ENCODE measurements at regions not wholly inside any gene's neighbourhood (a gene's known extent, or its start where the extent isn't known, plus 50 kb on each side); places are given as distances from the start of the nearest gene placed in this dataset.

DNA sequence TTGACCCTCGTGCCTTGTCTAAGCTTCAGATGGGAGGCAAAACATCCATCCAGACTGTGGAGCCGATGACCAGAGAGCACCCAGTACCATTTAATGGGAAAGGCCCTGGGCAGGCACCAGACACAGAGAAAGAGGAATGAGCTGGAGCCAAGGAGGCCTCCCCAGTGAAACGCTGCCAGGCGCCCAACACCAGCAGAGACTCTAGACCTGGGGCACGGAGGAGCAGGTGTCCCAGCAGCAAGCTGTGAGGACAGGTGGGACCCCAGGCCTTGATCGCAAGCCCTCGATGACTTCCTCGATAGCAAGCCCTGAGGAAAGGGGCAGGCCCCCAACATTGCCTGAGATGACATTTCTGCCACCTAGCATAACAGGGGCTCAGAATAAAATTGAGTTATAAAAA is 62.2 kb upstream of the SIAH1 start:
- TF ChIP-seq, protein P1, sequence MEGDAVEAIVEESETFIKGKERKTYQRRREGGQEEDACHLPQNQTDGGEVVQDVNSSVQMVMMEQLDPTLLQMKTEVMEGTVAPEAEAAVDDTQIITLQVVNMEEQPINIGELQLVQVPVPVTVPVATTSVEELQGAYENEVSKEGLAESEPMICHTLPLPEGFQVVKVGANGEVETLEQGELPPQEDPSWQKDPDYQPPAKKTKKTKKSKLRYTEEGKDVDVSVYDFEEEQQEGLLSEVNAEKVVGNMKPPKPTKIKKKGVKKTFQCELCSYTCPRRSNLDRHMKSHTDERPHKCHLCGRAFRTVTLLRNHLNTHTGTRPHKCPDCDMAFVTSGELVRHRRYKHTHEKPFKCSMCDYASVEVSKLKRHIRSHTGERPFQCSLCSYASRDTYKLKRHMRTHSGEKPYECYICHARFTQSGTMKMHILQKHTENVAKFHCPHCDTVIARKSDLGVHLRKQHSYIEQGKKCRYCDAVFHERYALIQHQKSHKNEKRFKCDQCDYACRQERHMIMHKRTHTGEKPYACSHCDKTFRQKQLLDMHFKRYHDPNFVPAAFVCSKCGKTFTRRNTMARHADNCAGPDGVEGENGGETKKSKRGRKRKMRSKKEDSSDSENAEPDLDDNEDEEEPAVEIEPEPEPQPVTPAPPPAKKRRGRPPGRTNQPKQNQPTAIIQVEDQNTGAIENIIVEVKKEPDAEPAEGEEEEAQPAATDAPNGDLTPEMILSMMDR (IDR thresholded peaks at IDR 0.05) = no peak
- TF ChIP-seq TEAD4 (CRISPR knock-in tag; IDR thresholded peaks at IDR 0.05) = no peak
- TF ChIP-seq ZNF281 (CRISPR knock-in tag; IDR thresholded peaks at IDR 0.05) = no peak
- no peak for TF ChIP-seq SMAD3 (CRISPR knock-in tag; IDR thresholded peaks at IDR 0.05; ENCODE audit: borderline replicate concordance)
- TF ChIP-seq ATF1 (CRISPR knock-in tag; IDR thresholded peaks at IDR 0.05) = no peak
- TF ChIP-seq, protein P2, sequence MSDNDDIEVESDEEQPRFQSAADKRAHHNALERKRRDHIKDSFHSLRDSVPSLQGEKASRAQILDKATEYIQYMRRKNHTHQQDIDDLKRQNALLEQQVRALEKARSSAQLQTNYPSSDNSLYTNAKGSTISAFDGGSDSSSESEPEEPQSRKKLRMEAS (CRISPR knock-in tag; IDR thresholded peaks at IDR 0.05) = no peak
- no peak for TF ChIP-seq FOXP1 (CRISPR knock-in tag; IDR thresholded peaks at IDR 0.05; ENCODE audit: borderline replicate concordance)
- TF ChIP-seq SP1 (CRISPR knock-in tag; conservative IDR thresholded peaks at IDR 0.05) = no peak
- TF ChIP-seq ELF4 (CRISPR knock-in tag; IDR thresholded peaks at IDR 0.05; ENCODE audit: low read depth) = no peak
- TF ChIP-seq MXD4 (CRISPR knock-in tag; IDR thresholded peaks at IDR 0.05; ENCODE audit: borderline replicate concordance) = no peak
- TF ChIP-seq FOXK1 (CRISPR knock-in tag; IDR thresholded peaks at IDR 0.05) = no peak
- no peak for TF ChIP-seq IRF1 (CRISPR knock-in tag; IDR thresholded peaks at IDR 0.05)
- TF ChIP-seq ZNF425 (CRISPR knock-in tag; conservative IDR thresholded peaks at IDR 0.05) = no peak
- TF ChIP-seq E2F1 (CRISPR knock-in tag; IDR thresholded peaks at IDR 0.05) = no peak
